SU-DHL-6 (cell line): ENCODE measurements at regions not wholly inside any gene's neighbourhood (a gene's known extent, or its start where the extent isn't known, plus 50 kb on each side); places are given as distances from the start of the nearest gene placed in this dataset.

Experiments
- CTCF ChIP-seq: fragments of 200-600 bp; sonication (generic); IDR thresholded peaks from one replicate; pipeline ENCODE4 v1.5.1; 2017; ENCODE audit warnings: antibody characterized with exemption, mild to moderate bottlenecking, low read length, moderate library complexity; ENCODE audit not compliant: insufficient read depth, poor library complexity, severe bottlenecking
- EZH2phosphoT487 ChIP-seq: fragments of 200-600 bp; sonication (generic), shearing (Covaris generic); conservative IDR thresholded peaks from 2 replicates; pipeline ENCODE4 v1.6.1; 2018; ENCODE audit warnings: mild to moderate bottlenecking, antibody characterized with exemption, low read length, moderate library complexity, mixed read lengths

- TF ChIP-seq CTCF (no peak), EZH2phosphoT487 (no peak)
Observed at GRCh38 chr4:116358633-116359222, 726.6 kb downstream of the TRAM1L1 start.
